ENCODE measurements at regions not wholly inside any gene's neighbourhood (a gene's known extent, or its start where the extent isn't known, plus 50 kb on each side); places are given as distances from the start of the nearest gene placed in this dataset.

- TF ChIP-seq CTCF (IDR thresholded peaks at IDR 0.05): no peak
- TF ChIP-seq POLR2A (IDR thresholded peaks at IDR 0.05): no peak
Observed at GRCh38 chr7:144997512-144997911, 161.7 kb upstream of the TPK1 start.
